Muscle layer of colon (tissue), 2 donors: ENCODE measurements at regions not wholly inside any gene's neighbourhood (a gene's known extent, or its start where the extent isn't known, plus 50 kb on each side); places are given as distances from the start of the nearest gene placed in this dataset.

Experiments
- H3K27ac ChIP-seq: one replicate; pipeline ENCODE4 v1.7.0; 2013; ENCODE audit warnings: low read depth, mild to moderate bottlenecking, low read length, moderate library complexity
- H3K27me3 ChIP-seq, 2 donors: one replicate each; pipeline ENCODE4 v1.7.0; 2013; ENCODE audit warnings: low read length in 2 of 2, mild to moderate bottlenecking in 2 of 2; ENCODE audit not compliant: insufficient read depth in 2 of 2, control insufficient read depth in 1 of 2
- H3K36me3 ChIP-seq: one replicate; pipeline ENCODE4 v1.7.0; 2013; ENCODE audit warnings: mild to moderate bottlenecking, low read length; ENCODE audit not compliant: insufficient read depth
- H3K4me1 ChIP-seq: one replicate; pipeline ENCODE4 v1.7.0; 2013; ENCODE audit warnings: mild to moderate bottlenecking, low read length; ENCODE audit not compliant: insufficient read depth
- H3K4me3 ChIP-seq, 2 donors: one replicate each; pipeline ENCODE4 v1.7.0; 2013; ENCODE audit warnings: low read length in 2 of 2, low read depth in 1 of 2, mild to moderate bottlenecking in 1 of 2, moderate library complexity in 1 of 2
- H3K9ac ChIP-seq: one replicate; pipeline ENCODE4 v1.7.0; 2013; ENCODE audit warnings: low read length
- H3K9me3 ChIP-seq: one replicate; pipeline ENCODE4 v1.7.0; 2013; ENCODE audit warnings: mild to moderate bottlenecking, low read length
- donor health status: abdominal sarcoma.
- donor health status: Adenocarcinoma of cecum.

DNA sequence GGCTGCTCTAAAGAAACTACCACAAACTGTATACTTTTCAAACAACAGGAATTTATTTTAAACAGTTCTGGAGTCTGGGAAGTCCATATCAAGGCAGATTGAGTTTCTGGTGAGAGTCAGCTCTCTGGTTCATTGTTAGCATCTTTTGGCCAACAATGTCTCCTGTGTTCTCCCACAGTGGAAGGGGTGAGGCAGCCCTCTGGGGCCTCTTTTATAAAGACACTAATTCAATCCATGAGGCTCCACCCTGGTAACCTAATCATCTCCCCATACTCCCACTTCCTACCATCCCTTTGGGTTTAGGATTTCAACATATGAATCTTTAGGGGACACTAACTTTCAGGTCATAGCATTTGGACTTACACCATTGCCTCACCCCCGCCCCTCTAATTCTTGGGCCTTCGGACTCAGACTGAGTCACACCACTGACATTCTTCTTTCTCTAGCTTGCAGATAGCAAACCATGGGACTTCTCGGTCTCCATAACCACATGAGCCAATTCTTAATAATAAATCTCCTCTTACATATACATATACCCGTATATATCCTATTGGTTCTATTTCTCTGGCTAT, 64.3 kb upstream of the ANTXRL start:
- Histone ChIP-seq H3K4me1 (no peaks in the 10 kb centered on the region), H3K9ac (no peak overlapping the region), H3K36me3 (no peaks in the 10 kb centered on the region), H3K9me3 (no peaks in the 10 kb centered on the region), H3K4me3 (no peak overlapping the region), H3K27me3 (no peaks in the 10 kb centered on the region), H3K27ac (no peak overlapping the region)

DNA sequence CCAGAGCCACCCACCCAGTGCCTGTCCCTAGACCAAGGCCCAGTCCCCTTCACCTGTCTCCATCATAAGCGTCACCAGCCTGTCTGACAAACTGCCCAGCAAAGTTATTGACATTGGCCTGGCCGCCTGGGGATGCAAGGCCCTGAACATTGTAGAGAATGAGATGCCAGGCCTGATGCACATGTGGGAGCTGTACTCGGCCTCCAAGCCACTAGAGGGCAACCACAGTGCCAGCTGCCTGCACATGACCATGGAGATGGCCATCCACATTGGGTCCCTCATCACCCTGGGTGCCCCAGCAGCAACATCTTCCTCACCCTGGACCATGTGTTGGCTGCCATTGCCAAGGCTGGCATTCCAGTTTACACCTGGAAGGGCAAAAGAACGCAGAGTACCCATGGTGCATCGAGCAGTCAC, 63.7 kb upstream of the ANTXRL start:
- Histone ChIP-seq H3K27ac (no peak overlapping the region), H3K4me1 (no peaks in the 10 kb centered on the region), H3K27me3 (no peaks in the 10 kb centered on the region), H3K9me3 (no peaks in the 10 kb centered on the region), H3K9ac (no peak overlapping the region), H3K4me3 (no peak overlapping the region), H3K36me3 (no peaks in the 10 kb centered on the region)

DNA sequence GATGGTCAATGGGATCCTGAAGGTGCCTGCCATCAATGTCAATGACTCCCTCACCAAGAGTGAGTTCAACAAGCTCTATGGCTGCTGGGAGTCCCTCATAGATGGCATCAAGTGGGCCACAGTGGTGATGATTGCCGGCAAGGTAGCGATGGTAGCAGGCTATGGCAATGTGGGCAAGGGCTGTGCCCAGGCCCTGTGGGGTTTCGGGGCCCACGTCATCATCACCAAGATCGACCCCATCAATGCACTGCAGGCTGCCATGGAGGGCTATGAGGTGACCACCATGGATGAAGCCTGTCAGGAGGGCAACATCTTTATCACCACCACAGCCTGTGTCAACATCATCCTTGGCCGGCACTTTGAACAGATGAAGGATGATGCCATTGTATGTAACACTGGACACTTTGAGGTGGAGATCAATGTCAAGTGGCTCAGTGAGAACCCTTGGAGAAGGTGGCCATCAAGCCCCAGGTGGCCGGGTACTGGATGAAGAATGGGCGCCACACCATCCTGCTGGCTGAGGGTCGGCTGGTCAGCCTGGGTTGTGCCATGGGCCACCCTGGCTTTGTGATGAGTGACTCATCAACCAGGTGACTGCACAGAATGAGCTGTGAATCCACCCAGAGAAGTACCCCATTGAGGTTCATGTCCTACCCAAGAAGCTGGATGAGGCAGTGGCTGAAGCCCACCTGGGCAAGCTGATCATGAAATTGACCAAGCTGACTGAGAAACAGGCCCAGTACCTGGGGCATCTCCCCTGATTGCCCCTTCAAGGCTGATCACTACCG, 63.0 kb upstream of the ANTXRL start:
- Histone ChIP-seq H3K4me3 (no peak overlapping the region), H3K4me1 (no peaks in the 10 kb centered on the region), H3K36me3 (no peaks in the 10 kb centered on the region), H3K27ac (no peak overlapping the region), H3K9ac (no peak overlapping the region), H3K9me3 (no peaks in the 10 kb centered on the region), H3K27me3 (no peaks in the 10 kb centered on the region)

DNA sequence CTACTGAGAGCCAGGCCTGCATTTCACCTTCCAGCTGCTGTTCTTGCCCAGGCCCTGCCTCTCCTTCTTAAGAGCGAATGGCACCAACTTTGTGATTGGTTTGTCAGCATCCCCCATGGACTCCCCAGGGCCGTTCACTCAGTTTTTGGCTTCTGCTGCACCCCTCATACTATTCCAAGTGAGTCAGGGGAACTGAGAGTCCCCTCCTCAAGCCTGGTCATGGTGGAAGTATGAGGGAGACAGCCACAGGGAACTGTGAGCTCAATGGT, 62.4 kb upstream of the ANTXRL start:
- Histone ChIP-seq H3K27ac (no peak overlapping the region), H3K9ac (no peak overlapping the region), H3K36me3 (no peaks in the 10 kb centered on the region), H3K9me3 (no peaks in the 10 kb centered on the region), H3K4me3 (no peak overlapping the region), H3K27me3 (no peaks in the 10 kb centered on the region), H3K4me1 (no peaks in the 10 kb centered on the region)

DNA sequence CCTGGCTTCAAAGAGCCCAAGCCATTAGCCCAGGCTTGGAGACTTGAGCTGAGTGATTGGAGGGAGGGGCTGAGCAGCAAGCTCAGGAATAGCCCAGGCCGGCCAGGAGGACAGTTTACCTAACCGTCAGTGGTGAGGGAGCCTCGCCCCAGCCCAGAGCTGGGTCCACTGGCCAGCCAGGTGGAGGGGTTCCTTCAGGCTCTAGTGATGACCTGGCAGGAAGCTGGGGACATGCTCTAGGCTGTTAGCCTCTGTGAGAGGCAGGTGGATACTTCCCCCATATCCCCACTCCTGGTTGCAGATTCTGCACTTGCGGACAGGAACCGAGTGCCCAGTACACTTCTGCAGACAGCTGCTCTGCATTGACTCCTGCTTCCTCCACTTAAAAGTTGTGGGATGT, 61.2 kb upstream of the ANTXRL start:
- no peaks in the 10 kb centered on the region for H3K27me3 ChIP-seq
- H3K9me3 ChIP-seq = no peaks in the 10 kb centered on the region
- H3K9ac ChIP-seq = no peak overlapping the region
- no peak overlapping the region for H3K4me3 ChIP-seq
- H3K4me1 ChIP-seq = no peaks in the 10 kb centered on the region
- no peak overlapping the region for H3K27ac ChIP-seq
- H3K36me3 ChIP-seq = no peaks in the 10 kb centered on the region

DNA sequence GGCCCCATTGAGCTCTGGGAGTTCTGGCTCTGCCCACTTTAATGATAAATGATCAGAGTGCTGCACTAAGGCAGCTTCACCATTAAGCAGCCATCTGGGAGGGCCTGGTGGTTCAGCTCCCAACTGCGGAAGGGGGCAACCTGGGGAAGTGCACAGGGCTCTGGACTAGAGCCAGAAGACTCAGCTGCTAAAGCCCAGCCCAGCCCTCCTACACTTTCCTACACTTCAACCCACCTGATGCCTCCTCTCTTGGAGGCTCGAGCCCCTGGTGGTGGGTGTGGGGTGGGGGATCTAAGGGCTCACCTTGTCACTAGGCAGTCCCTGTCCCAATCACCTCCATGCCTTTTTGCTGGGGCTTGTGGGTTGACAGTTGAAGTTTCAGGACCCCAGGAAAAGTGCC, 60.6 kb upstream of the ANTXRL start:
- Histone ChIP-seq H3K27ac (no peak overlapping the region), H3K9me3 (no peaks in the 10 kb centered on the region), H3K27me3 (no peaks in the 10 kb centered on the region), H3K4me1 (no peaks in the 10 kb centered on the region), H3K9ac (no peak overlapping the region), H3K36me3 (no peaks in the 10 kb centered on the region), H3K4me3 (no peak overlapping the region)

DNA sequence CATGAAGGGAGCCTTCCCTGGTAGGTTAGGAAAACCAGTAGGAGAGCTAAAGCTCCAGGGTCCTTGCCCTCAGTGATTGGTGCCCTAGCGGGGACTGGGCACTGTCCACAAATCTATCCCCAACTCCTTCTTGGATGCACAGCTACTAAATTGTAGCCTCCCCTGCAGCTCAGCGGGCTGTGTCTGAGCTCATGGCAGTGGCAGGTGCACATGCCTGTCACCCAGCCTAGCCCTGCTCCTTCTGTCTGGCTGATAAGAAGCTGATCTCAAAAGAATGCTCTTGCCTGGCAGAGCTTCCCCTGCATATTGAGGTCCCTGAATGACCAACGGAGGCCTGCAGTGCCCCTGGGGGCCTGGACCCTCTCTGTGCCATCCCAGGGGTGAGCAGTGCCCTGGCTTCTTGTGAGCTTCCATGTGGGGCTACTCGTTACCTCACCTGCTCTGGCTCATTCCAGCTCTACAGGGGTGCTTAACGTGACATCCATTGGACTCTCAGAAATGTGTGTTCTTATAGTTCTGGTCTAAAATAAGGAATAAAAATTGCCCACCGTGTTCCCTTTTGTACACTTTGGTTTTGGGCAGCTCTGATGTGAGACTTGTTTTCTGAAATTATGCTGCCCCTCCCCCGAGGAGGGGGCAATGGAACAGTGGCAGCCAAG, 59.8 kb upstream of the ANTXRL start:
- no peaks in the 10 kb centered on the region for H3K9me3 ChIP-seq
- no peaks in the 10 kb centered on the region for H3K4me1 ChIP-seq
- H3K36me3 ChIP-seq = no peaks in the 10 kb centered on the region
- H3K9ac ChIP-seq = no peak overlapping the region
- no peak overlapping the region for H3K4me3 ChIP-seq
- no peaks in the 10 kb centered on the region for H3K27me3 ChIP-seq
- no peak overlapping the region for H3K27ac ChIP-seq

DNA sequence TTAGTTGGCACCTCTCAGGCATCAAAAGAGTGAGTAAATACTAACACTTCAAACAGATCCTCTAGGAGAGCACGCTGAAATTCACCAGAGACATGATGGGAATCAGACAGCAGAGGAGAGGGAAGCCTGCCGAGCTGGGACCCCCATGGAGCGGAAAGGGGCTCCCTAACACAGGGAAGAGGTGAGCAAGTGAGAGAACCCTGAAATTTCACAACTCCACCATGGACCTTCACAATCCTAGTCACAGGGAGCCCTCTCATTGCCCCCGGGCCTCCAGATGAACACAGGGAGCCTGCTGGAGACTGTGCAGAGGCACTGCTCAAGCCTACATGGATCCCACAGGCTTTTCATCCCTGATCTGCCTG, 59.2 kb upstream of the ANTXRL start:
- H3K9ac ChIP-seq = no peak overlapping the region
- H3K27ac ChIP-seq = no peak overlapping the region

DNA sequence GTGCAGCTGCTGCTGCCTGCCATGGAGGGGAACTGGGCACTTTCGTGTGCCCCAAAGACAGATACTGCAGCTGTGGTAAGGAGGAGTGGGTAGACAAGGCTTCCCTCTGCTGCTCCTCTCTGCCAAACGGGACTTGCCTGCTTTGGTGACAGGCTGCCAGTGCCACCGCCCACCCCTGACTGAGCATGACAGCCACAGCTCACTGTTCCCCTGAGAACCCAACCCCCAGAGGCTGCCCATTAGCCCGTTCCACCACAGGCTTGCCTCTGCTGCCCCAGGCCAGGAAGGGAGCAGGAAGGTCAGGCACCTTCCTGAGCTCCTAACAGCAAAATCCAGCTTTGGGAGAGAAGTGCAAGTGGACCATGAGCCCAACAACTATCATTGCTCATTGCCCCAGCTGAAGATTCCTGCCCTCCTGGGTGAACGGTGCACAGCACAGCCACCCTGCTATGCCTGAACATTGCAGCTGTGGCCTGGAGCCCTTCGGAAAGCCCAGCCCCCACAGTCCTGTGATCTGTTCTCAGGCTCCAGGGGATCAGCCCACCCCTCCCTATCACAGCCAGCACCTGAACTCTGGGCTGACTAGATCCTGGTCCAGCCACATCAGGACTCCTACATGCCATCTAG, 58.7 kb upstream of the ANTXRL start:
- Histone ChIP-seq H3K9ac (no peak overlapping the region), H3K36me3 (no peaks in the 10 kb centered on the region), H3K27me3 (no peaks in the 10 kb centered on the region)

More for the DNA sequence above, 59.2 kb upstream of the ANTXRL start:
- H3K4me1 ChIP-seq = no peaks in the 10 kb centered on the region
- no peaks in the 10 kb centered on the region for H3K27me3 ChIP-seq
- H3K9me3 ChIP-seq = no peaks in the 10 kb centered on the region
- no peaks in the 10 kb centered on the region for H3K36me3 ChIP-seq
- H3K4me3 ChIP-seq = no peak overlapping the region

DNA sequence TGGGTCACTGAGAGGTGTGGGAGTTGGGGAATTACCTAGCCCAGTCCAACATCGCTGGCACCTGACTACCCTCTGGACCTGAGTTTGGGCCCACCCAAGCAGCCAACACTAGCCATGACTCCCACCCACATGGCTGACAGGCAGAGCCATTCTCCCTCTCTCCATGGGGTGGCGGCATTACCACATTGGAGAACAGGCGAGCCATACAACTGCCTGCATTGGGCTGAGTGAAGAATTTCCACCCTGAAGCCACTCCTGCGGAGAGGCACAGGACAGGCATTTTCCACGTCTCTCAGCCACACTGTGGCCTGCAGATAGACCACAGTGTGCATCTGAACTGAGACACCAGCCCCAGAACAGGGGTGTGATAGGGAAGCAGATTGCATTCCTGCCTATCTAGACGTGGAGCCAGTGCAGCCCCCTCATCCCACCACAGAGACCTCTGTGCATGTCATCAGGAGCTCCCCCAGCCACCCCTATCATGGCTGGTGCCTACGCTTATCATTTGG, 58.2 kb upstream of the ANTXRL start:
- H3K9ac ChIP-seq = no peak overlapping the region
- H3K4me3 ChIP-seq = no peak overlapping the region
- H3K27me3 ChIP-seq = no peaks in the 10 kb centered on the region
- H3K4me1 ChIP-seq = no peaks in the 10 kb centered on the region
- no peak overlapping the region for H3K27ac ChIP-seq
- H3K9me3 ChIP-seq = no peaks in the 10 kb centered on the region
- no peaks in the 10 kb centered on the region for H3K36me3 ChIP-seq

More for the DNA sequence above, 58.7 kb upstream of the ANTXRL start:
- Histone ChIP-seq H3K4me1 (no peaks in the 10 kb centered on the region), H3K9me3 (no peaks in the 10 kb centered on the region), H3K4me3 (no peak overlapping the region), H3K27ac (no peak overlapping the region)

DNA sequence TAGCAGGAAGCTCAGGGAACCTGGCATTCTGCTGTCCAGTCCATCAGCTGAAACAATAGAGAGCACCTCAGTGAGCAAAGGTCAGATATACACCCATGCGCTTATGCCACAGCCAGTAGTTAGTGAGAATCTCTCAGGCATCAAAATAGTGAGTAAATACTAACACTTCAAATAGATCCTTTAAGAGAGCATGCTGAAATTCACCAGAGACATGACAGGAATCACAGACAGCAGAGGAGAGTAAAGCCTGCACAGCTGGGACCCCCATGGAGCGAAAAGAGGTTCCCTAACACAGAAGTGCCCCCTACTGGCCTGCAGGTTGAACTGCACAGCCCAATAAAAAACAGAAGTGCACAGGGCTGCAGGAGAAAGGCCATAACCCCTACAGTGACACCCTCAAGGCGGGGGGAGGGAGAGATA, 57.6 kb upstream of the ANTXRL start:
- no peak overlapping the region for H3K27ac ChIP-seq
- H3K9ac ChIP-seq = no peak overlapping the region
- no peaks in the 10 kb centered on the region for H3K27me3 ChIP-seq
- no peaks in the 10 kb centered on the region for H3K9me3 ChIP-seq
- no peaks in the 10 kb centered on the region for H3K36me3 ChIP-seq
- H3K4me1 ChIP-seq = no peaks in the 10 kb centered on the region
- H3K4me3 ChIP-seq = no peak overlapping the region
